ENCODE measurements at regions not wholly inside any gene's neighbourhood (a gene's known extent, or its start where the extent isn't known, plus 50 kb on each side); places are given as distances from the start of the nearest gene placed in this dataset.

DNA sequence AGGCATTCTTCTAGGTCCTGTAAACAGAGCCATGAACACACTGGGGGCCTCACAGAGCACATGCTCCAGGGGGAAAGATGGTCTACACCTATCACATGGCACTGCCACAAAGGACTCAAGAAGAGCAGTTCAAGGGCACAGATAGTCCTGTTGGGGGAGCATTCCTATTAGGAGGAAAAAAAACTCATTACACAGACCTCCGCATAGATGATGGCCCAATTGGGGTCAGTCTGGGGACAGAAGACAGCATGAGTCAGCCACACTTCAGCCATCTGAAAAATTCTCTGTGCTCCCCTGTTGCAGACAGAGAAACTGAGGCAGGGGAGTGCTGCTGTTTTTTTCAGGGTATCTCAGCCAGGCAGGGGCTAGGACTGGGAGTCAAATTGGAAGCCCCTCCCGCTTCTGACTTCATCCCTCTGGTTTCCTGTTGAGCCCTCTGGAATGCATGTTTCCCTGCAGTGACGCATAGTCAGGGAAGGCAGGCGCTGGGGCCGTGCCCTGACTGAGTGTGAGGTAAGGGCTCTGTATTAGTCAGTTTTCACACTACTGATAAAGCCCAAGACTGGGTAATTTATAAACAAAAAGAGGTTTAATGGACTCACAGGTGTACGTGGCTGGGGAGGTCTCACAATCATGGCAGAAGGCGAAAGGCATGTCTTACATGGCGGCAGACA lies 67.9 kb downstream of the RHOB start:
- CTCF ChIA-PET, result no interaction called here
- DNase-seq (ENCODE audit: extremely low spot score), result no peak
- TF ChIP-seq NFRKB (IDR thresholded peaks at IDR 0.05) (no peak), FOXM1 (IDR thresholded peaks at IDR 0.05; ENCODE audit: borderline replicate concordance) (no peak), BHLHE40 (IDR thresholded peaks at IDR 0.05; ENCODE audit: borderline replicate concordance) (no peak), CTBP1 (IDR thresholded peaks at IDR 0.05; ENCODE audit: borderline replicate concordance) (no peak), FOXK2 (IDR thresholded peaks at IDR 0.05) (no peak)
- TF ChIP-seq, protein P1, sequence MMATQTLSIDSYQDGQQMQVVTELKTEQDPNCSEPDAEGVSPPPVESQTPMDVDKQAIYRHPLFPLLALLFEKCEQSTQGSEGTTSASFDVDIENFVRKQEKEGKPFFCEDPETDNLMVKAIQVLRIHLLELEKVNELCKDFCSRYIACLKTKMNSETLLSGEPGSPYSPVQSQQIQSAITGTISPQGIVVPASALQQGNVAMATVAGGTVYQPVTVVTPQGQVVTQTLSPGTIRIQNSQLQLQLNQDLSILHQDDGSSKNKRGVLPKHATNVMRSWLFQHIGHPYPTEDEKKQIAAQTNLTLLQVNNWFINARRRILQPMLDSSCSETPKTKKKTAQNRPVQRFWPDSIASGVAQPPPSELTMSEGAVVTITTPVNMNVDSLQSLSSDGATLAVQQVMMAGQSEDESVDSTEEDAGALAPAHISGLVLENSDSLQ (IDR thresholded peaks at IDR 0.05), result no peak
- POLR2A ChIA-PET, result no interaction called here

DNA sequence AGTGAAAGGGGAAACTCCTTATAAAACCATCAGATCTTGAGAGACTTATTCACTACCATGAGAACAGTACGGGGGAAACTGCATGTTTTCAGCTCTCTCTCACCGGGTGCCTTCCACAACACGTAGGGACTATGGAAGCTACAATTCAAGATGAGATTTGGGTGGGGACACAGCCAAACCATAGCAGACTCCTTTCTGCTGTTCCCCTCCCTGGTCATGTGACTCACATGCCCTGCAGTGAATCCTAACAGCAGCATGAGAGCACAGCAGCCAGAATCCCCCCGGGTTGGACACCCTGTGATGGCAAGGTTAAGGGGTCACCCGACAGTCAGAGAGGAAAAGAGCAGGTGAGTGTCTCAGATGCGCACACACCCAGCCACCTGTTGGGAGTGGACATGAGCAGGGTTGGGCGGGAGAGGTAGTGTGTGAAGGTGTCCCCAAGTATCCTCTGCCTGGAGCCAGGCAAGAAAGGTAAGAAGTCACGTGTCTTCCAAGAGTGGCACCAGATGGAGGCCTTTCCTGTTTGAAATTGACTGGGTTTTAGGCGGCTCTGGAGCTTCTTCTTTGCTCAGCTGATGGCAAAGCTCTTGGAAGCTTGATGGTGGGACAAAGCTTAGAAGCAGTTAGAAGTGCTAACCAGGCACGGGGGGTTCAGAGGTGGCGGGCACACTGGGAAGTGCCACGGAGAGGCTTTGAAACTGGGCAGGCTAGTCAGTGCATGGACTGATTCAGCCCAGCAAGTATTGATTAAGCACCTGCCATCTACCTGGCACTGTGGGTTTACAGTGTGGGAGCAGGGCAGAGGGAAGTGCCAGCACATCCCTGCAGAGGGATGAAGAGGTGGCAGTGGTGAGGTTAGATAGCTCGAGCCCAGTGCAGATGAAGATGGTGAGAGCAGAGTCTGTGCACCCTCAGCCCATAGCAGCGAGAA lies 68.7 kb downstream of the RHOB start:
- POLR2A ChIA-PET, result interaction anchor here (1.3 kb wide), 1 partner anchor 67 kb away, joined by 3 read pairs; no protein-coding TSS in a partner anchor
- CTCF ChIA-PET, result no interaction called here
- no peak for DNase-seq (ENCODE audit: extremely low spot score)

DNA sequence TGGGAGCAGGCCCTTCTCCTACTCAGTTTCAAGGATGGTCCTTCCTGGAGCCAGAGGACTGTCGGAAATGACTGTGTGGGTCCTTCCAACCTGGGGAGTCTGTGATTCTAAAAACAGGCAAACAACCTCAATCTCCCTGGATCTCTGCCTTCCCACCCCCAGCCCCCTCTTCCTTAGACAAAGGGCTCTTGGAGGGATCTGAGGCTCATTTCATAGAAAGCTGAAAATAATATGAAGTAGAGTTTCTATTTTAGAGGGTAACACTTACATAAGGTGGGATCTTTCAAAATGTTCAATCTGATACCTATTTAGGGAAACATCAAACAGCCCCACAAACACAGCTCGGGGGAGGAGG lies 69.4 kb downstream of the RHOB start:
- ChIA-PET POLR2A (interaction anchor here (0.7 to 1.3 kb wide), 2 partner anchors 67 to 70 kb away, joined by 3 read pairs; partner anchors contain the start of gene RHOB), CTCF (no interaction called here)
- TF ChIP-seq FOXK2 (IDR thresholded peaks at IDR 0.05), result no peak
- TF ChIP-seq FOXA1 (IDR thresholded peaks at IDR 0.05), result no peak
- TF ChIP-seq FOXM1 (IDR thresholded peaks at IDR 0.05; ENCODE audit: borderline replicate concordance), result no peak
- no peak for TF ChIP-seq ELF4 (IDR thresholded peaks at IDR 0.05)
- no peak for TF ChIP-seq CTBP1 (IDR thresholded peaks at IDR 0.05; ENCODE audit: borderline replicate concordance)
- TF ChIP-seq L3MBTL2 (conservative IDR thresholded peaks at IDR 0.05), result no peak
- TF ChIP-seq TARDBP (IDR thresholded peaks at IDR 0.05), result no peak
- DNase-seq (ENCODE audit: extremely low spot score), result no peak

More for the DNA sequence above, 68.7 kb downstream of the RHOB start:
- TF ChIP-seq FOXK2 (IDR thresholded peaks at IDR 0.05), result no peak
- no peak for TF ChIP-seq ELF4 (IDR thresholded peaks at IDR 0.05)
- no peak for TF ChIP-seq L3MBTL2 (conservative IDR thresholded peaks at IDR 0.05)
- TF ChIP-seq HDGF (IDR thresholded peaks at IDR 0.05; ENCODE audit: borderline replicate concordance), result no peak
- TF ChIP-seq BHLHE40 (IDR thresholded peaks at IDR 0.05; ENCODE audit: borderline replicate concordance), result no peak
- no peak for TF ChIP-seq FOXM1 (IDR thresholded peaks at IDR 0.05; ENCODE audit: borderline replicate concordance)
- no peak for TF ChIP-seq SUZ12 (IDR thresholded peaks at IDR 0.05)
- no peak for TF ChIP-seq FOXA1 (IDR thresholded peaks at IDR 0.05)
- TF ChIP-seq TARDBP (IDR thresholded peaks at IDR 0.05), result no peak
- no peak for TF ChIP-seq LEF1 (IDR thresholded peaks at IDR 0.05; ENCODE audit: borderline replicate concordance)
- no peak for TF ChIP-seq CTBP1 (IDR thresholded peaks at IDR 0.05; ENCODE audit: borderline replicate concordance)
- TF ChIP-seq ZNF384 (IDR thresholded peaks at IDR 0.05), result no peak
- no peak for TF ChIP-seq NFRKB (IDR thresholded peaks at IDR 0.05)
- no peak for TF ChIP-seq ARNT (IDR thresholded peaks at IDR 0.05)
- TF ChIP-seq, protein P1 (IDR thresholded peaks at IDR 0.05), result no peak
- no peak for TF ChIP-seq SP1 (IDR thresholded peaks at IDR 0.05)

DNA sequence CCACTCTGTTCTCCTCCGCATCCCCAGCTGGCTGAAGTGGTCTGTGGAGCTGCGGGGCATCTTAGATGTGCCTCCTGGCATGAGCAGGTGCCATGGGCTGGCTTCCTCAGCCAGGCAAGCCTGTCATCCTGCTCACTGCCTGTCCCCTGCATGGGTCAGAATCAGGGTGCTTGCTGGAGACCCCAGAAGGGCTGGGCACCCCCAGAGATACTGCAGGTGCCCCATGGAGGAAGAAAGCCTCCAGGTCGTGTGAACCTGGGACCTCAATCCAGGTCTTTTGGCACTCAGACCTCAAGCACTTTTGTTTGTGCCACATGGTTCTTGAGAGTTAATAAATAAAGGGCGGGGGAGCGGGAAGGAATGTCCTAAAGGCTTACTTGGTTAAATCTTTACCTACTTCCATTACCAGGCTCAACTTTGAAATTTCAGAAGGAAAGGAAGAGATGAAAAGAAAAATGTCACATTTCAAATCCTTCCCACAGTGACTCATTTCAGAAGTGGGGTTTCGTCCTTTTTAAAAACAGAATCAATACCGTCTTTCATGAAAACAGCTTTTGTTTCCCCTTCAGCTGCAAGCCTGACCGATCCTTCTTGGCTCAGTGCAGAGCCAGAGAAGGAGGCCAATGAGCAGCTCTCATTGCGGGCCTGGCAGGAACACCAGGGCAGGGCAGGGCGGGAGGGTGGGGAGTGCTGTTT lies 69.9 kb downstream of the RHOB start:
- ChIA-PET CTCF (no interaction called here), POLR2A (interaction anchor here (0.7 to 1.3 kb wide), 2 partner anchors 68 to 70 kb away, joined by 3 read pairs; partner anchors contain the start of gene RHOB)
- DNase-seq (ENCODE audit: extremely low spot score), result no peak
- TF ChIP-seq SUZ12 (IDR thresholded peaks at IDR 0.05) (no peak), LEF1 (IDR thresholded peaks at IDR 0.05; ENCODE audit: borderline replicate concordance) (no peak), HDGF (IDR thresholded peaks at IDR 0.05; ENCODE audit: borderline replicate concordance) (no peak), NFRKB (IDR thresholded peaks at IDR 0.05) (no peak), CTBP1 (IDR thresholded peaks at IDR 0.05; ENCODE audit: borderline replicate concordance) (no peak)
- TF ChIP-seq, protein P1 (IDR thresholded peaks at IDR 0.05), result no peak

DNA sequence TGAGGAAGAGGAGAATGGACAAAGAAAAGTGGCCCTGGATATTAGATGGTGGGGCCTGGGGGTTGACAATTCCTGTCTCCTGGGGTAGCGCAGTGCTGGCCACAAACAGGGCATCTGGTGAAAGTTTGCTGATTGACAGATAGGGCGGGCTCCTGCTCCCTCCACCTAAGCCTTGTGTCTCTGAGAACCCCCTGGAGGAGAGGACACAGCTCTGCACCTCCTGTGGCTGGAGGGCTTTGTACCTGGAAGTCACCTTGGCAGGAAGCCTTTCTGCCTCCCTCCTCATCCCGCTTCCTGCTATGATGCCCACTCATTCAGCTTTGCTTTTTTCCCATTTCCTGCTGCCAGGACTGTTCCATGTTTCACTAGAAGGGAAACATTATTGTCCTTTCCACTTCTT lies 72.4 kb downstream of the RHOB start:
- DNase-seq (ENCODE audit: extremely low spot score), result no peak
- POLR2A ChIA-PET, result no interaction called here
- CTCF ChIA-PET, result no interaction called here

More for the DNA sequence above, 72.4 kb downstream of the RHOB start:
- TF ChIP-seq BHLHE40 (IDR thresholded peaks at IDR 0.05; ENCODE audit: borderline replicate concordance) (no peak), ZNF384 (IDR thresholded peaks at IDR 0.05) (no peak), TARDBP (IDR thresholded peaks at IDR 0.05) (no peak), ELF4 (IDR thresholded peaks at IDR 0.05) (no peak), L3MBTL2 (conservative IDR thresholded peaks at IDR 0.05) (no peak), HDGF (IDR thresholded peaks at IDR 0.05; ENCODE audit: borderline replicate concordance) (no peak), SUZ12 (IDR thresholded peaks at IDR 0.05) (no peak), FOXA1 (IDR thresholded peaks at IDR 0.05) (no peak), ARNT (IDR thresholded peaks at IDR 0.05) (no peak), LEF1 (IDR thresholded peaks at IDR 0.05; ENCODE audit: borderline replicate concordance) (no peak), NFRKB (IDR thresholded peaks at IDR 0.05) (no peak), CTBP1 (IDR thresholded peaks at IDR 0.05; ENCODE audit: borderline replicate concordance) (no peak), FOXM1 (IDR thresholded peaks at IDR 0.05; ENCODE audit: borderline replicate concordance) (no peak)
- TF ChIP-seq, protein P1 (IDR thresholded peaks at IDR 0.05), result no peak
